CD14-positive monocyte (primary cell): ENCODE measurements at regions not wholly inside any gene's neighbourhood (a gene's known extent, or its start where the extent isn't known, plus 50 kb on each side); places are given as distances from the start of the nearest gene placed in this dataset.

ENCODE experiments used
- DNase-seq, 3 donors: peaks; one replicate each; pipeline ENCODE4 v3.0.0-alpha.2; 2011 to 2022
- H2AFZ ChIP-seq: 2 replicates; pipeline ENCODE4 v1.6.0; 2012; ENCODE audit warnings: mild to moderate bottlenecking, low read depth, low read length, inconsistent platforms; ENCODE audit not compliant: insufficient read depth, poor library complexity, severe bottlenecking
- H3K27ac ChIP-seq, 2 donors: 1 replicate in 1 of 2; 2 replicates in 1 of 2; pipeline ENCODE4 v1.5.1; 2012 to 2013; ENCODE audit warnings: low read length in 2 of 2, control low read depth in 1 of 2, inconsistent platforms in 1 of 2, low read depth in 1 of 2, mild to moderate bottlenecking in 1 of 2
- H3K27me3 ChIP-seq, 2 donors: one replicate each; pipeline versions ENCODE4 v1.6.0 to v1.6.1; 2011 to 2013; ENCODE audit warnings: low read length in 2 of 2; ENCODE audit not compliant: control insufficient read depth in 2 of 2, insufficient read depth in 2 of 2
- H3K36me3 ChIP-seq, 2 donors: replicated peaks in 1 of 2; 1 replicate in 1 of 2; 2 replicates in 1 of 2; pipeline versions ENCODE4 v1.5.1 to v1.6.1; 2012 to 2013; ENCODE audit warnings: low read length in 2 of 2, control low read depth in 1 of 2, inconsistent platforms in 1 of 2, mild to moderate bottlenecking in 1 of 2; ENCODE audit not compliant: insufficient read depth in 2 of 2, control insufficient read depth in 1 of 2
- H3K4me1 ChIP-seq, 2 donors: 1 replicate in 1 of 2; 2 replicates in 1 of 2; pipeline versions ENCODE4 v1.5.1 to v1.6.1; 2012 to 2013; ENCODE audit warnings: low read length in 2 of 2, control low read depth in 1 of 2, inconsistent platforms in 1 of 2, mild to moderate bottlenecking in 1 of 2, moderate library complexity in 1 of 2; ENCODE audit not compliant: insufficient read depth in 2 of 2, control insufficient read depth in 1 of 2
- H3K4me2 ChIP-seq: replicated peaks from 2 replicates; pipeline ENCODE3; 2012; ENCODE audit warnings: low read length, moderate library complexity, mild to moderate bottlenecking; ENCODE audit not compliant: poor library complexity, severe bottlenecking; ENCODE audit errors: extremely low read depth
- H3K4me3 ChIP-seq, 3 experiments: fragments of 200-600 bp in 1 of 3; sonication (generic) in 1 of 3; replicated peaks in 1 of 3; 1 replicate in 2 of 3; 2 replicates in 1 of 3; pipeline ENCODE4 v1.5.1; 2011 to 2013; ENCODE audit warnings: low read length in 3 of 3, mild to moderate bottlenecking in 3 of 3, control low read depth in 2 of 3, low read depth in 2 of 3, inconsistent platforms in 1 of 3, moderate library complexity in 1 of 3
- H3K79me2 ChIP-seq: 2 replicates; pipeline ENCODE4 v1.6.0; 2012; ENCODE audit warnings: mild to moderate bottlenecking, control low read depth, inconsistent platforms, low read length, moderate library complexity; ENCODE audit not compliant: insufficient read depth
- H3K9ac ChIP-seq: 2 replicates; pipeline ENCODE4 v1.6.0; 2017; ENCODE audit warnings: low read length, mild to moderate bottlenecking; ENCODE audit not compliant: insufficient read depth, poor library complexity, severe bottlenecking
- H3K9me3 ChIP-seq, 2 donors: replicated peaks in 1 of 2; 1 replicate in 1 of 2; 2 replicates in 1 of 2; pipeline versions ENCODE4 v1.5.1 to v1.6.1; 2012 to 2013; ENCODE audit warnings: low read length in 2 of 2, control low read depth in 1 of 2; ENCODE audit not compliant: control insufficient read depth in 1 of 2, insufficient read depth in 1 of 2
- H4K20me1 ChIP-seq: 2 replicates; pipeline ENCODE4 v1.6.0; 2012; ENCODE audit warnings: mild to moderate bottlenecking, low read length, control low read depth, moderate library complexity; ENCODE audit not compliant: insufficient read depth
- H3K27ac Mint-ChIP-seq, 7 donors: one replicate each; pipeline ENCODE4 v1.8.0; 2020; ENCODE audit warnings: mild to moderate bottlenecking in 7 of 7, mixed read lengths in 7 of 7, moderate library complexity in 6 of 7, inconsistent platforms in 2 of 7
- H3K27me3 Mint-ChIP-seq, 3 donors: one replicate each; pipeline ENCODE4 v1.8.0; 2021 to 2022; ENCODE audit warnings: low read depth in 3 of 3, mild to moderate bottlenecking in 3 of 3, mixed read lengths in 3 of 3, moderate library complexity in 3 of 3, inconsistent platforms in 1 of 3
- H3K36me3 Mint-ChIP-seq, 2 donors: one replicate each; pipeline ENCODE4 v1.8.0; 2020; ENCODE audit warnings: mixed read lengths in 2 of 2, inconsistent platforms in 1 of 2, mild to moderate bottlenecking in 1 of 2
- H3K4me1 Mint-ChIP-seq: one replicate; pipeline ENCODE4 v1.8.0; 2020; ENCODE audit warnings: mild to moderate bottlenecking, mixed read lengths
- H3K4me3 Mint-ChIP-seq, 2 donors: one replicate each; pipeline ENCODE4 v1.8.0; 2020; ENCODE audit warnings: mild to moderate bottlenecking in 2 of 2, mixed read lengths in 2 of 2, moderate library complexity in 1 of 2
- H3K9me3 Mint-ChIP-seq, 7 donors: one replicate each; pipeline ENCODE4 v1.8.0; 2020 to 2022; ENCODE audit warnings: mixed read lengths in 7 of 7, mild to moderate bottlenecking in 6 of 7, moderate library complexity in 6 of 7, inconsistent platforms in 2 of 7
- WGBS: methylation state at CpG from one replicate; pipeline ENCODE4 v1.1.5; 2013; ENCODE audit warnings: missing lambda C conversion rate; ENCODE audit not compliant: insufficient coverage; 5-methylcytosine and 5-hydroxymethylcytosine counted together
- intact Hi-C, 2 donors: fragments of 100-400 bp; cut with micrococcal nuclease; formaldehyde crosslinking; loops; one replicate each; pipeline versions ENCODE4 v1.15.0 to v1.15.1; 2023
- TF ChIP-seq, protein P1 (sequence below): fragments of 200-600 bp; IDR thresholded peaks from one replicate; pipeline ENCODE4 v1.8.0; 2022; ENCODE audit warnings: antibody characterized with exemption, mild to moderate bottlenecking

DNA sequence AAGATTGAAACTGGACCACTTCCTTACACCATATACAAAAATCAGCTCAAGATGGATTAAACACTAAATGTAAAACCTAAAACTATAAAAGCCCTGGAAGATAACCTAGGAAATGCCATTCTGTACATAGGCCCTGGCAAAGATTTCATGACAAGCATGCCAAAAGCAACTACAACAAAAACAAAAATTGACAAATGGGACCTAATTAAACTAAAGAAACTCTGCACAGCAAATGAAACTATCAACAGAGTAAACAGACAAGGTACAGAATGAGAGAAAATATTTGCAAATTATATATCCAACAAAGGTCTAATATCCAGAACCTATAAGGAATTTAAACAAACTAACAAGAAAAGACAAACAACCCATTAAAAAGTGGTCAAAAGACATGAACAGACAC, 173.1 kb upstream of the CCDC54 start:
- H3K4me3 ChIP-seq: no peak overlapping the region
- H3K36me3 ChIP-seq: no peaks in the 10 kb centered on the region
- intact Hi-C loops: no loop called here
- DNase-seq: no peak
- peaks cover 0 to 2% (median 0%) of the 10 kb centered on the region in 7 donors for H3K9me3 Mint-ChIP-seq
- H3K9ac ChIP-seq: no peak overlapping the region
- H3K4me2 ChIP-seq: no peak overlapping the region
- no peak overlapping the region for H3K27ac ChIP-seq
- peak overlapping the region in 1 of 7 donors; percentile 61 for H3K27ac Mint-ChIP-seq
- no peaks in the 10 kb centered on the region for H3K4me1 ChIP-seq
- no peaks in the 10 kb centered on the region for H4K20me1 ChIP-seq
- H3K27me3 Mint-ChIP-seq: no peaks in the 10 kb centered on the region
- no peak overlapping the region for H2AFZ ChIP-seq
- no peaks in the 10 kb centered on the region for H3K79me2 ChIP-seq
- H3K9me3 ChIP-seq: no peaks in the 10 kb centered on the region
- no peaks in the 10 kb centered on the region for H3K4me1 Mint-ChIP-seq
- no peaks in the 10 kb centered on the region for H3K27me3 ChIP-seq
- TF ChIP-seq, protein P1, sequence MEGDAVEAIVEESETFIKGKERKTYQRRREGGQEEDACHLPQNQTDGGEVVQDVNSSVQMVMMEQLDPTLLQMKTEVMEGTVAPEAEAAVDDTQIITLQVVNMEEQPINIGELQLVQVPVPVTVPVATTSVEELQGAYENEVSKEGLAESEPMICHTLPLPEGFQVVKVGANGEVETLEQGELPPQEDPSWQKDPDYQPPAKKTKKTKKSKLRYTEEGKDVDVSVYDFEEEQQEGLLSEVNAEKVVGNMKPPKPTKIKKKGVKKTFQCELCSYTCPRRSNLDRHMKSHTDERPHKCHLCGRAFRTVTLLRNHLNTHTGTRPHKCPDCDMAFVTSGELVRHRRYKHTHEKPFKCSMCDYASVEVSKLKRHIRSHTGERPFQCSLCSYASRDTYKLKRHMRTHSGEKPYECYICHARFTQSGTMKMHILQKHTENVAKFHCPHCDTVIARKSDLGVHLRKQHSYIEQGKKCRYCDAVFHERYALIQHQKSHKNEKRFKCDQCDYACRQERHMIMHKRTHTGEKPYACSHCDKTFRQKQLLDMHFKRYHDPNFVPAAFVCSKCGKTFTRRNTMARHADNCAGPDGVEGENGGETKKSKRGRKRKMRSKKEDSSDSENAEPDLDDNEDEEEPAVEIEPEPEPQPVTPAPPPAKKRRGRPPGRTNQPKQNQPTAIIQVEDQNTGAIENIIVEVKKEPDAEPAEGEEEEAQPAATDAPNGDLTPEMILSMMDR: no peak
- no peaks in the 10 kb centered on the region for H3K36me3 Mint-ChIP-seq
- H3K4me3 Mint-ChIP-seq: no peak overlapping the region

GRCh38 chr3:107205358-107205757, 171.9 kb upstream of the CCDC54 start:
- H2AFZ ChIP-seq: no peak overlapping the region
- no peaks in the 10 kb centered on the region for H3K4me1 ChIP-seq
- Mint-ChIP-seq H3K27me3 (no peaks in the 10 kb centered on the region), H3K9me3 (peaks cover 0 to 2% (median 0%) of the 10 kb centered on the region in 7 donors), H3K4me1 (no peaks in the 10 kb centered on the region), H3K27ac (no peak overlapping the region), H3K36me3 (no peaks in the 10 kb centered on the region), H3K4me3 (no peak overlapping the region)
- TF ChIP-seq, protein P1: no peak
- WGBS: no CpG with 5 or more reads among the region's 3 CpGs
- no peaks in the 10 kb centered on the region for H3K79me2 ChIP-seq
- H4K20me1 ChIP-seq: no peaks in the 10 kb centered on the region
- no peaks in the 10 kb centered on the region for H3K27me3 ChIP-seq
- H3K9ac ChIP-seq: no peak overlapping the region
- H3K36me3 ChIP-seq: no peaks in the 10 kb centered on the region
- intact Hi-C loops: no loop called here
- no peak overlapping the region for H3K27ac ChIP-seq
- H3K4me3 ChIP-seq: no peak overlapping the region
- H3K9me3 ChIP-seq: no peaks in the 10 kb centered on the region
- no peak overlapping the region for H3K4me2 ChIP-seq
- DNase-seq: no peak
